HEK293 (cell line): ENCODE measurements at regions not wholly inside any gene's neighbourhood (a gene's known extent, or its start where the extent isn't known, plus 50 kb on each side); places are given as distances from the start of the nearest gene placed in this dataset.

Experiments
- CTCF ChIA-PET: fragments of 350-600 bp; formaldehyde crosslinking; extraction: SDS; loops from one replicate; lab custom pipeline; 2021; ENCODE audit warnings: antibody characterized with exemption; lab: Yijun Ruan, JAX
- POLR2A ChIA-PET: fragments of 300-600 bp; formaldehyde crosslinking; extraction: SDS; loops from one replicate; lab custom pipeline; 2020; ENCODE audit warnings: antibody characterized with exemption, inconsistent platforms; lab: Yijun Ruan, JAX
- H3K27ac ChIP-seq: fragments of 200-500 bp; sonication (Bioruptor generic); 2 replicates; pipeline ENCODE4 v1.5.1; 2014; ENCODE audit warnings: low read depth, low read length, control low read depth, inconsistent platforms; ENCODE audit errors: extremely low read depth
- H3K36me3 ChIP-seq, 2 experiments: fragments of 200-500 bp in 1 of 2; sonication (Bioruptor generic) in 1 of 2; 1 replicate in 1 of 2; 2 replicates in 1 of 2; pipeline ENCODE4 v1.5.1; 2014 to 2017; ENCODE audit warnings: inconsistent platforms in 2 of 2, low read length in 2 of 2; ENCODE audit not compliant: control insufficient read depth in 2 of 2, insufficient read depth in 1 of 2
- H3K4me1 ChIP-seq: fragments of 200-500 bp; sonication (Bioruptor generic); 2 replicates; pipeline ENCODE4 v1.5.1; 2014; ENCODE audit warnings: mild to moderate bottlenecking, low read length, inconsistent platforms; ENCODE audit not compliant: control insufficient read depth, insufficient read depth
- H3K4me3 ChIP-seq: 2 replicates; pipeline ENCODE4 v1.5.1; 2011; ENCODE audit warnings: low read depth, mild to moderate bottlenecking, control low read depth, low read length, moderate library complexity
- H3K9me3 ChIP-seq: fragments of 200-500 bp; sonication (Bioruptor generic); 2 replicates; pipeline ENCODE4 v1.5.1; 2014; ENCODE audit warnings: low read depth, low read length, inconsistent platforms; ENCODE audit not compliant: control insufficient read depth, insufficient read depth
- BCL11B ChIP-seq: fragments of 450-650 bp; formaldehyde crosslinking; IDR thresholded peaks from 2 replicates; pipeline ENCODE4 v1.5.1; 2016; ENCODE audit warnings: low read depth, missing biosample characterization, missing genetic modification characterization
- HOXC10 ChIP-seq: sonication (generic); formaldehyde crosslinking; IDR thresholded peaks from 2 replicates; pipeline ENCODE4 v1.8.1; 2023; ENCODE audit warnings: mild to moderate bottlenecking, missing genetic modification reagents
- INSM2 ChIP-seq: fragments of 450-650 bp; formaldehyde crosslinking; IDR thresholded peaks from 2 replicates; pipeline ENCODE4 v1.5.1; 2016; ENCODE audit warnings: missing biosample characterization, missing genetic modification characterization
- PRDM4 ChIP-seq: fragments of 450-650 bp; formaldehyde crosslinking; IDR thresholded peaks from 2 replicates; pipeline ENCODE4 v1.5.1; 2017; ENCODE audit warnings: missing biosample characterization, missing genetic modification characterization
- SP3 ChIP-seq: fragments of 450-650 bp; formaldehyde crosslinking; IDR thresholded peaks from 2 replicates; pipeline ENCODE4 v1.5.1; 2016; ENCODE audit warnings: missing biosample characterization, missing genetic modification characterization
- ZBTB49 ChIP-seq: fragments of 450-650 bp; formaldehyde crosslinking; IDR thresholded peaks from 2 replicates; pipeline ENCODE4 v1.5.1; 2016; ENCODE audit warnings: missing biosample characterization, missing genetic modification characterization, low read depth
- ZFP37 ChIP-seq: fragments of 450-650 bp; formaldehyde crosslinking; IDR thresholded peaks from 2 replicates; pipeline ENCODE4 v1.5.1; 2016; ENCODE audit warnings: missing biosample characterization, missing genetic modification characterization
- ZFP41 ChIP-seq: fragments of 450-650 bp; formaldehyde crosslinking; IDR thresholded peaks from 2 replicates; pipeline ENCODE4 v1.5.1; 2016; ENCODE audit warnings: missing biosample characterization, missing genetic modification characterization, borderline replicate concordance
- ZFP69B ChIP-seq: fragments of 450-650 bp; formaldehyde crosslinking; IDR thresholded peaks from 2 replicates; pipeline ENCODE4 v1.5.1; 2016; ENCODE audit warnings: missing biosample characterization, missing genetic modification characterization
- ZIC2 ChIP-seq: fragments of 450-650 bp; formaldehyde crosslinking; IDR thresholded peaks from 2 replicates; pipeline ENCODE4 v1.5.1; 2016; ENCODE audit warnings: missing biosample characterization, missing genetic modification characterization
- ZNF133 ChIP-seq: fragments of 450-650 bp; formaldehyde crosslinking; IDR thresholded peaks from 2 replicates; pipeline ENCODE4 v1.5.1; 2016; ENCODE audit warnings: missing biosample characterization, missing genetic modification characterization
- ZNF174 ChIP-seq: fragments of 450-650 bp; formaldehyde crosslinking; IDR thresholded peaks from 2 replicates; pipeline ENCODE4 v1.5.0; 2017; ENCODE audit warnings: missing biosample characterization, mild to moderate bottlenecking, missing genetic modification characterization
- ZNF2 ChIP-seq: fragments of 450-650 bp; formaldehyde crosslinking; IDR thresholded peaks from 2 replicates; pipeline ENCODE4 v1.5.1; 2016; ENCODE audit warnings: missing biosample characterization, missing genetic modification characterization
- ZNF202 ChIP-seq: fragments of 450-650 bp; formaldehyde crosslinking; IDR thresholded peaks from 2 replicates; pipeline ENCODE4 v1.5.1; 2016; ENCODE audit warnings: missing biosample characterization, missing genetic modification characterization, borderline replicate concordance
- ZNF221 ChIP-seq: fragments of 450-650 bp; formaldehyde crosslinking; IDR thresholded peaks from 2 replicates; pipeline ENCODE4 v1.5.1; 2017; ENCODE audit warnings: missing biosample characterization, missing genetic modification characterization, borderline replicate concordance
- ZNF239 ChIP-seq: fragments of 450-650 bp; formaldehyde crosslinking; IDR thresholded peaks from 2 replicates; pipeline ENCODE4 v1.5.1; 2016; ENCODE audit warnings: missing biosample characterization, missing genetic modification characterization
- ZNF292 ChIP-seq: fragments of 450-650 bp; formaldehyde crosslinking; IDR thresholded peaks from 2 replicates; pipeline ENCODE4 v1.5.1; 2016; ENCODE audit warnings: low read depth, missing biosample characterization, missing genetic modification characterization, borderline replicate concordance
- ZNF423 ChIP-seq: fragments of 450-650 bp; formaldehyde crosslinking; IDR thresholded peaks from 2 replicates; pipeline ENCODE4 v1.5.1; 2016; ENCODE audit warnings: missing biosample characterization, missing genetic modification characterization
- ZNF571 ChIP-seq: fragments of 450-650 bp; formaldehyde crosslinking; IDR thresholded peaks from 2 replicates; pipeline ENCODE4 v1.5.0; 2017; ENCODE audit warnings: missing biosample characterization, missing genetic modification characterization
- ZNF776 ChIP-seq: fragments of 450-650 bp; formaldehyde crosslinking; IDR thresholded peaks from 2 replicates; pipeline ENCODE4 v1.5.0; 2017; ENCODE audit warnings: missing biosample characterization, missing genetic modification characterization, borderline replicate concordance
- ZNF837 ChIP-seq: fragments of 450-650 bp; formaldehyde crosslinking; IDR thresholded peaks from 2 replicates; pipeline ENCODE4 v1.5.1; 2016; ENCODE audit warnings: missing biosample characterization, missing genetic modification characterization
- TF ChIP-seq, protein P1 (sequence below): IDR thresholded peaks from 2 replicates; pipeline ENCODE4 v1.6.1; 2011; ENCODE audit warnings: mild to moderate bottlenecking, low read depth, low read length, borderline replicate concordance
- TF ChIP-seq, protein P2 (sequence below): fragments of 450-650 bp; formaldehyde crosslinking; IDR thresholded peaks from 2 replicates; pipeline ENCODE4 v1.5.1; 2017; ENCODE audit warnings: missing biosample characterization, missing genetic modification characterization
- TF ChIP-seq, protein P3 (sequence below): fragments of 450-650 bp; IDR thresholded peaks from 2 replicates; pipeline ENCODE4 v1.5.1; 2018; ENCODE audit warnings: missing biosample characterization, mild to moderate bottlenecking, missing genetic modification characterization

DNA sequence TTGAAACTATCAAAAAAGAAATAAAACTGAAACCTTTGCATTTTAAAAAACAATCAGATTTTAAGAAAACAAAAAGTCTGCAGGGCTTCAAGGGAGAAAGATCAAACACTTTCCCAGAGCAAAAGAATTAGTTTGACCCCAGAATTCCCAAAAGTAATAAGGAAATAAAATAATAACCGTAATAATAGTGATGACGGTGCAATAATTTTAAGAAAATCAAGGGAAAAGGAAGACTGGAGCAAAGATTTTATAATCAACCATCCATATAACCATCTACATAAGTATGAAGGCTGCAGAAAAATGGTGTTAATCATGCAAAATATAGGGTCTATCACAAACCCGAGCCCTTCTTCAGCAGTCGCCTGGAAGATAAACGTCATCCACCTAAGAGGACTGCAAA is 634.8 kb downstream of the GALR1 start (continued):
- TF ChIP-seq, protein P1, sequence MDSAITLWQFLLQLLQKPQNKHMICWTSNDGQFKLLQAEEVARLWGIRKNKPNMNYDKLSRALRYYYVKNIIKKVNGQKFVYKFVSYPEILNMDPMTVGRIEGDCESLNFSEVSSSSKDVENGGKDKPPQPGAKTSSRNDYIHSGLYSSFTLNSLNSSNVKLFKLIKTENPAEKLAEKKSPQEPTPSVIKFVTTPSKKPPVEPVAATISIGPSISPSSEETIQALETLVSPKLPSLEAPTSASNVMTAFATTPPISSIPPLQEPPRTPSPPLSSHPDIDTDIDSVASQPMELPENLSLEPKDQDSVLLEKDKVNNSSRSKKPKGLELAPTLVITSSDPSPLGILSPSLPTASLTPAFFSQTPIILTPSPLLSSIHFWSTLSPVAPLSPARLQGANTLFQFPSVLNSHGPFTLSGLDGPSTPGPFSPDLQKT, result no peak
- TF ChIP-seq ZNF2 (tag by site-specific recombination), result no peak
- TF ChIP-seq ZNF571 (tag by site-specific recombination), result no peak
- no peak for TF ChIP-seq BCL11B
- TF ChIP-seq ZNF221, result no peak

DNA sequence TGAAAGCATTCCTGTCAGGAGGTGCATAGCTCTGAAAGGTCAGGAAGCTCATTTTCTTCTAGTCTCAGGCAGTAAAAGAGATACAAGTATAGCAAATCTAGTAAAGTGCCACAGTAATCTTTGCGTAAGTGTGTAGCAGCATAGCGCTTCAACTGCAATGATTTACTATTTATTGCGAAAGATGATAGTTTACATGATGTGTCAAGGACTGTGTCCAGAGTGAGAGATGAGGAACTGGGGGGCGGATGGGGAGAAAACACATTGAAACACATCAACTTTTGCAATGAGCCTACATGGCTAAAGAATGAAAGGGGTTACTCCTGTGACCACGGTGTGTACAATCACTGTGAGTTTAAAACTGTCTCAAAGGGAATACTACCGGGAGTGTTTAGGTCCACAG is 644.4 kb downstream of the GALR1 start:
- CTCF ChIA-PET, result interaction anchor here (0.5 to 0.9 kb wide), 3 partner anchors 9 to 436 kb away, joined by 3 to 4 read pairs (median 3); no protein-coding TSS in a partner anchor
- peaks cover 4% of the 10 kb centered on the region; the same call in 1 of the 2 replicates for H3K9me3 ChIP-seq
- H3K4me1 ChIP-seq, result no peaks in the 10 kb centered on the region
- POLR2A ChIA-PET, result no interaction called here
- no peak overlapping the region for H3K4me3 ChIP-seq
- no peaks in the 10 kb centered on the region for H3K36me3 ChIP-seq
- no peak overlapping the region for H3K27ac ChIP-seq
- no peak for TF ChIP-seq ZNF776
- no peak for TF ChIP-seq ZIC2 (tag by site-specific recombination)
- TF ChIP-seq ZNF133, result no peak
- TF ChIP-seq ZNF292 (tag by site-specific recombination), result no peak
- no peak for TF ChIP-seq SP3 (tag by site-specific recombination)
- no peak for TF ChIP-seq ZNF423 (tag by site-specific recombination)
- TF ChIP-seq INSM2 (tag by site-specific recombination), result no peak
- TF ChIP-seq ZNF837 (tag by site-specific recombination), result no peak
- TF ChIP-seq ZFP69B (tag by site-specific recombination), result no peak
- no peak for TF ChIP-seq ZNF174
- TF ChIP-seq HOXC10 (CRISPR knock-in tag), result no peak
- TF ChIP-seq, protein P2, sequence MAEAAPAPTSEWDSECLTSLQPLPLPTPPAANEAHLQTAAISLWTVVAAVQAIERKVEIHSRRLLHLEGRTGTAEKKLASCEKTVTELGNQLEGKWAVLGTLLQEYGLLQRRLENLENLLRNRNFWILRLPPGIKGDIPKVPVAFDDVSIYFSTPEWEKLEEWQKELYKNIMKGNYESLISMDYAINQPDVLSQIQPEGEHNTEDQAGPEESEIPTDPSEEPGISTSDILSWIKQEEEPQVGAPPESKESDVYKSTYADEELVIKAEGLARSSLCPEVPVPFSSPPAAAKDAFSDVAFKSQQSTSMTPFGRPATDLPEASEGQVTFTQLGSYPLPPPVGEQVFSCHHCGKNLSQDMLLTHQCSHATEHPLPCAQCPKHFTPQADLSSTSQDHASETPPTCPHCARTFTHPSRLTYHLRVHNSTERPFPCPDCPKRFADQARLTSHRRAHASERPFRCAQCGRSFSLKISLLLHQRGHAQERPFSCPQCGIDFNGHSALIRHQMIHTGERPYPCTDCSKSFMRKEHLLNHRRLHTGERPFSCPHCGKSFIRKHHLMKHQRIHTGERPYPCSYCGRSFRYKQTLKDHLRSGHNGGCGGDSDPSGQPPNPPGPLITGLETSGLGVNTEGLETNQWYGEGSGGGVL (tag by site-specific recombination), result no peak

DNA sequence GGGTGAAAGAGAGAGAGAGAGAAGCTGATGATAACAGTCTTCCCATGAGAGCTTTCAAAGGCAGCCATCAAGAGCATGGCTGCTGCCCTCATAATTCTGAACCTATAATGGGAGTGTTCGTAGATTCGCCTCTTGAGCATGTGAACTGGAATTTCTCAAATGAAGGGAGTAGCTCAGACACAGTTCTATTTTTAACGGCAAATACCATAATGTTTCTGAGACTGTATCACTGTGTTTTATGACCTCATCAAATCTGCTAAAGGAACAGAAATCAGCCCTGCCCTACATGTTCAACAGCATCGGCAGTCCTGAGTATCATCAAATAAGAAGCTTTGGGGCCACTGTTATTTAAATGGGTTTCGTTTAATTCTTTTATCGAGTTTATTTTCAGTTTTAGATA is 645.6 kb downstream of the GALR1 start:
- ChIA-PET CTCF (interaction anchor here (0.5 kb wide), 1 partner anchor 30 kb away, joined by 3 read pairs; no protein-coding TSS in a partner anchor), POLR2A (no interaction called here)
- Histone ChIP-seq H3K27ac (no peak overlapping the region), H3K4me3 (no peak overlapping the region), H3K9me3 (peaks cover 4% of the 10 kb centered on the region; the same call in 1 of the 2 replicates), H3K36me3 (no peaks in the 10 kb centered on the region), H3K4me1 (no peaks in the 10 kb centered on the region)
- no peak for TF ChIP-seq ZNF239 (tag by site-specific recombination)
- no peak for TF ChIP-seq ZFP41 (tag by site-specific recombination)
- TF ChIP-seq PRDM4 (tag by site-specific recombination), result no peak
- no peak for TF ChIP-seq ZFP37 (tag by site-specific recombination)
- TF ChIP-seq ZNF571 (tag by site-specific recombination), result no peak
- no peak for TF ChIP-seq ZBTB49 (tag by site-specific recombination)
- no peak for TF ChIP-seq ZNF202
- TF ChIP-seq, protein P3, sequence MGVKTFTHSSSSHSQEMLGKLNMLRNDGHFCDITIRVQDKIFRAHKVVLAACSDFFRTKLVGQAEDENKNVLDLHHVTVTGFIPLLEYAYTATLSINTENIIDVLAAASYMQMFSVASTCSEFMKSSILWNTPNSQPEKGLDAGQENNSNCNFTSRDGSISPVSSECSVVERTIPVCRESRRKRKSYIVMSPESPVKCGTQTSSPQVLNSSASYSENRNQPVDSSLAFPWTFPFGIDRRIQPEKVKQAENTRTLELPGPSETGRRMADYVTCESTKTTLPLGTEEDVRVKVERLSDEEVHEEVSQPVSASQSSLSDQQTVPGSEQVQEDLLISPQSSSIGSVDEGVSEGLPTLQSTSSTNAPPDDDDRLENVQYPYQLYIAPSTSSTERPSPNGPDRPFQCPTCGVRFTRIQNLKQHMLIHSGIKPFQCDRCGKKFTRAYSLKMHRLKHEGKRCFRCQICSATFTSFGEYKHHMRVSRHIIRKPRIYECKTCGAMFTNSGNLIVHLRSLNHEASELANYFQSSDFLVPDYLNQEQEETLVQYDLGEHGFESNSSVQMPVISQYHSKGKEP (tag by site-specific recombination), result no peak
